ENCODE measurements at regions not wholly inside any gene's neighbourhood (a gene's known extent, or its start where the extent isn't known, plus 50 kb on each side); places are given as distances from the start of the nearest gene placed in this dataset.

GRCh38 chr6:94414041-94414440, 994.7 kb upstream of the EPHA7 start:
- no peak for TF ChIP-seq CTCF (conservative IDR thresholded peaks at IDR 0.05)
- TF ChIP-seq ZFX (IDR thresholded peaks at IDR 0.05) = no peak
